Activated CD8-positive, alpha-beta memory T cell treated with anti-CD3 and anti-CD28 coated beads, Interleukin-2, amount 50 U/mL, for 24 hours (primary cell): ENCODE measurements at regions not wholly inside any gene's neighbourhood (a gene's known extent, or its start where the extent isn't known, plus 50 kb on each side); places are given as distances from the start of the nearest gene placed in this dataset.
"Not testable (repeated sequence)": the region's sequence is repeated elsewhere in the genome, so short reads cannot be mapped to it uniquely, and the experiment has no call there.

Source experiments
- DNase-seq: peaks from one replicate; pipeline ENCODE4 v3.0.0-alpha.2; 2020; ENCODE audit errors: extremely low read depth

GRCh38 chr1:199208847-199209246 is 570.0 kb downstream of the PTPRC start:
- DNase-seq = no peak

GRCh38 chr1:199218065-199218464 is 579.2 kb downstream of the PTPRC start:
- no peak for DNase-seq

GRCh38 chr1:199218533-199218932 is 579.7 kb downstream of the PTPRC start:
- DNase-seq = no peak

GRCh38 chr1:199220031-199220430 is 581.2 kb downstream of the PTPRC start:
- no peak for DNase-seq

GRCh38 chr1:199221371-199222150 is 582.7 kb downstream of the PTPRC start:
- DNase-seq = no peak

GRCh38 chr1:199223936-199224335 is 585.1 kb downstream of the PTPRC start:
- no peak for DNase-seq

GRCh38 chr1:199226163-199226562 is 587.3 kb downstream of the PTPRC start:
- no peak for DNase-seq

- no peak for DNase-seq
Observed at GRCh38 chr1:199242147-199242546, 603.3 kb downstream of the PTPRC start.

- no peak for DNase-seq
Observed at GRCh38 chr1:199242601-199243000, 603.8 kb downstream of the PTPRC start.

GRCh38 chr1:199243423-199244061 is 604.7 kb downstream of the PTPRC start:
- peak; percentile 24 for DNase-seq

- DNase-seq = no peak
Observed at GRCh38 chr1:199245946-199246345, 607.1 kb downstream of the PTPRC start.

- DNase-seq = no peak
Observed at GRCh38 chr1:199246716-199247115, 607.9 kb downstream of the PTPRC start.

- no peak for DNase-seq
Observed at GRCh38 chr1:199247891-199248290, 609.1 kb downstream of the PTPRC start.

GRCh38 chr1:199254040-199254439 is 615.2 kb downstream of the PTPRC start:
- not testable (repeated sequence) for DNase-seq

- no peak for DNase-seq
Observed at GRCh38 chr1:199261328-199261727, 622.5 kb downstream of the PTPRC start.

GRCh38 chr1:199264283-199264682 is 625.4 kb downstream of the PTPRC start:
- no peak for DNase-seq

- no peak for DNase-seq
Observed at GRCh38 chr1:199264911-199265310, 626.1 kb downstream of the PTPRC start.

GRCh38 chr1:199265319-199265718 is 626.5 kb downstream of the PTPRC start:
- DNase-seq = no peak

- no peak for DNase-seq
Observed at GRCh38 chr1:199269241-199269640, 630.4 kb downstream of the PTPRC start.

GRCh38 chr1:199272139-199272544 is 633.3 kb downstream of the PTPRC start:
- DNase-seq = no peak

GRCh38 chr1:199272628-199273086 is 633.8 kb downstream of the PTPRC start:
- DNase-seq = no peak

- DNase-seq = no peak
Observed at GRCh38 chr1:199273837-199274379, 635.1 kb downstream of the PTPRC start.

- DNase-seq = no peak
Observed at GRCh38 chr1:199279067-199279466, 640.2 kb downstream of the PTPRC start.
